Nephron progenitor cell (in vitro differentiated cells): ENCODE measurements at regions not wholly inside any gene's neighbourhood (a gene's known extent, or its start where the extent isn't known, plus 50 kb on each side); places are given as distances from the start of the nearest gene placed in this dataset.

Experiments used
- DNase-seq: peaks from one replicate; pipeline ENCODE4 v3.0.0; 2021
- H3K27ac Mint-ChIP-seq: 2 replicates; pipeline ENCODE4 v1.8.0; 2021; ENCODE audit warnings: mild to moderate bottlenecking, moderate library complexity, mixed read lengths
- H3K27me3 Mint-ChIP-seq: 2 replicates; pipeline ENCODE4 v1.8.0; 2021; ENCODE audit warnings: mild to moderate bottlenecking, low read depth, mixed read lengths; ENCODE audit not compliant: poor library complexity
- H3K36me3 Mint-ChIP-seq: 2 replicates; pipeline ENCODE4 v1.8.0; 2021; ENCODE audit warnings: low read depth, mixed read lengths
- H3K4me1 Mint-ChIP-seq: 2 replicates; pipeline ENCODE4 v1.8.0; 2021; ENCODE audit warnings: mixed read lengths
- H3K4me3 Mint-ChIP-seq: 2 replicates; pipeline ENCODE4 v1.8.0; 2021; ENCODE audit warnings: mild to moderate bottlenecking, moderate library complexity, mixed read lengths
- H3K9me3 Mint-ChIP-seq: 2 replicates; pipeline ENCODE4 v1.8.0; 2021; ENCODE audit warnings: mild to moderate bottlenecking, moderate library complexity, mixed read lengths
- TF ChIP-seq, protein P1 (sequence below): fragments of 200-600 bp; sonication (generic); IDR thresholded peaks from 2 replicates; pipeline ENCODE4 v1.5.0; 2021; ENCODE audit warnings: antibody characterized with exemption

GRCh38 chr3:144127014-144127413 is 155.4 kb downstream of the DIPK2A start:
- no peak overlapping the region for H3K4me3 Mint-ChIP-seq
- no peak overlapping the region for H3K27ac Mint-ChIP-seq
- peaks cover 11% of the 10 kb centered on the region for H3K9me3 Mint-ChIP-seq
- H3K27me3 Mint-ChIP-seq, result peaks cover 9% of the 10 kb centered on the region
- no peak for DNase-seq
- peaks cover 14% of the 10 kb centered on the region for H3K4me1 Mint-ChIP-seq
- peaks cover 5% of the 10 kb centered on the region for H3K36me3 Mint-ChIP-seq
- TF ChIP-seq, protein P1, sequence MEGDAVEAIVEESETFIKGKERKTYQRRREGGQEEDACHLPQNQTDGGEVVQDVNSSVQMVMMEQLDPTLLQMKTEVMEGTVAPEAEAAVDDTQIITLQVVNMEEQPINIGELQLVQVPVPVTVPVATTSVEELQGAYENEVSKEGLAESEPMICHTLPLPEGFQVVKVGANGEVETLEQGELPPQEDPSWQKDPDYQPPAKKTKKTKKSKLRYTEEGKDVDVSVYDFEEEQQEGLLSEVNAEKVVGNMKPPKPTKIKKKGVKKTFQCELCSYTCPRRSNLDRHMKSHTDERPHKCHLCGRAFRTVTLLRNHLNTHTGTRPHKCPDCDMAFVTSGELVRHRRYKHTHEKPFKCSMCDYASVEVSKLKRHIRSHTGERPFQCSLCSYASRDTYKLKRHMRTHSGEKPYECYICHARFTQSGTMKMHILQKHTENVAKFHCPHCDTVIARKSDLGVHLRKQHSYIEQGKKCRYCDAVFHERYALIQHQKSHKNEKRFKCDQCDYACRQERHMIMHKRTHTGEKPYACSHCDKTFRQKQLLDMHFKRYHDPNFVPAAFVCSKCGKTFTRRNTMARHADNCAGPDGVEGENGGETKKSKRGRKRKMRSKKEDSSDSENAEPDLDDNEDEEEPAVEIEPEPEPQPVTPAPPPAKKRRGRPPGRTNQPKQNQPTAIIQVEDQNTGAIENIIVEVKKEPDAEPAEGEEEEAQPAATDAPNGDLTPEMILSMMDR, result no peak

GRCh38 chr3:144127700-144128099 is 156.1 kb downstream of the DIPK2A start:
- peaks cover 5% of the 10 kb centered on the region for H3K36me3 Mint-ChIP-seq
- TF ChIP-seq, protein P1, result no peak
- no peak overlapping the region for H3K27ac Mint-ChIP-seq
- H3K27me3 Mint-ChIP-seq, result peaks cover 9% of the 10 kb centered on the region
- no peak overlapping the region for H3K4me3 Mint-ChIP-seq
- peaks cover 13% of the 10 kb centered on the region for H3K4me1 Mint-ChIP-seq
- no peak for DNase-seq
- peaks cover 11% of the 10 kb centered on the region for H3K9me3 Mint-ChIP-seq

- Mint-ChIP-seq H3K4me1 (peaks cover 10% of the 10 kb centered on the region), H3K27me3 (peaks cover 9% of the 10 kb centered on the region), H3K9me3 (peaks cover 11% of the 10 kb centered on the region), H3K27ac (no peak overlapping the region), H3K4me3 (no peak overlapping the region), H3K36me3 (peaks cover 5% of the 10 kb centered on the region)
- TF ChIP-seq, protein P1, result no peak
- DNase-seq, result no peak
Measured at GRCh38 chr3:144128108-144128892, 156.7 kb downstream of the DIPK2A start.

- Mint-ChIP-seq H3K9me3 (peaks cover 11% of the 10 kb centered on the region), H3K4me1 (peaks cover 10% of the 10 kb centered on the region), H3K27ac (no peak overlapping the region), H3K4me3 (no peak overlapping the region), H3K36me3 (peaks cover 5% of the 10 kb centered on the region), H3K27me3 (peaks cover 4% of the 10 kb centered on the region)
- TF ChIP-seq, protein P1, result no peak
- no peak for DNase-seq
Measured at GRCh38 chr3:144129536-144130214, 158.1 kb downstream of the DIPK2A start.

DNA sequence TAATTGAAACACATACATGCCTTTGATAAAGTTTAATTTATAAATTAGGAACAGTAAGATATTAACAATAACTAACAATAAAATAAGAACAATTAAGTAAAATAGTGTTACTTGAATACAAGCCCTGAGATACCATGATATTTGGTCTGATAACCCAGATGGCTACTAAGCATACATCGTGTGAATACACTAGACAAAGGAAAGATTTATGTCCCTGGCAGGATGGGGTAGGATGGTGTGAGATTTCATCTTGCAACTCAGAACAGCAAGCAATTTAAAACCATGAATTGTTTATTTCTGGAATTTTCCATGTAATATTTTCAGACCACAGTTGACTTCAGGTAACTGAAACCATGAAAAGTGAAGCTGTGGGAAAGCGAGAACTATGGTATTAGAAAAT is 169.5 kb downstream of the DIPK2A start:
- TF ChIP-seq, protein P1, result no peak
- Mint-ChIP-seq H3K4me3 (no peak overlapping the region), H3K27ac (no peak overlapping the region), H3K36me3 (no peaks in the 10 kb centered on the region), H3K4me1 (peaks cover 22% of the 10 kb centered on the region), H3K27me3 (no peaks in the 10 kb centered on the region), H3K9me3 (peaks cover 15% of the 10 kb centered on the region)
- no peak for DNase-seq
